ENCODE measurements at regions not wholly inside any gene's neighbourhood (a gene's known extent, or its start where the extent isn't known, plus 50 kb on each side); places are given as distances from the start of the nearest gene placed in this dataset.

DNA sequence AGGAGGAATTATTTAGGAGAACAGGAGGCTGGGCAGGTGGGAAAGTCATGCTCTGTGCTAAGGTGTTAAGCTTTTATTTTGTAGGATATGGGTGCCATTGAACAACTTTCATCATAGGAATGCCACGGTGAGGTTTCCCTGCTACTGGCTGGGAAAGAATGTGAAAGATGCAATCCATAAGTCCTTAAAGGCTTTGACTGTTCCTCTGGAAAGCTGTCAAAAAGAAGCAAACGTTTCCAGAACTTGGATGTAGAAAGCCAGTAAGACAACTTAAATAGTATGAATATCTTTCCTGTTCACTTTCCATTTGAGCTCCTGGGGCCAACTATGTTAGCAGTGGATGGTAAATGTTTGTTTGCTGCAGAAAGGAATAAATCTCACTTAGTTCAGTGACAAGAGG is 574.4 kb downstream of the RNF144B start:
- DNase-seq, result no peak
- H3K9me3 ChIP-seq, result no peaks in the 10 kb centered on the region
- TF ChIP-seq, protein P1, sequence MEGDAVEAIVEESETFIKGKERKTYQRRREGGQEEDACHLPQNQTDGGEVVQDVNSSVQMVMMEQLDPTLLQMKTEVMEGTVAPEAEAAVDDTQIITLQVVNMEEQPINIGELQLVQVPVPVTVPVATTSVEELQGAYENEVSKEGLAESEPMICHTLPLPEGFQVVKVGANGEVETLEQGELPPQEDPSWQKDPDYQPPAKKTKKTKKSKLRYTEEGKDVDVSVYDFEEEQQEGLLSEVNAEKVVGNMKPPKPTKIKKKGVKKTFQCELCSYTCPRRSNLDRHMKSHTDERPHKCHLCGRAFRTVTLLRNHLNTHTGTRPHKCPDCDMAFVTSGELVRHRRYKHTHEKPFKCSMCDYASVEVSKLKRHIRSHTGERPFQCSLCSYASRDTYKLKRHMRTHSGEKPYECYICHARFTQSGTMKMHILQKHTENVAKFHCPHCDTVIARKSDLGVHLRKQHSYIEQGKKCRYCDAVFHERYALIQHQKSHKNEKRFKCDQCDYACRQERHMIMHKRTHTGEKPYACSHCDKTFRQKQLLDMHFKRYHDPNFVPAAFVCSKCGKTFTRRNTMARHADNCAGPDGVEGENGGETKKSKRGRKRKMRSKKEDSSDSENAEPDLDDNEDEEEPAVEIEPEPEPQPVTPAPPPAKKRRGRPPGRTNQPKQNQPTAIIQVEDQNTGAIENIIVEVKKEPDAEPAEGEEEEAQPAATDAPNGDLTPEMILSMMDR (IDR thresholded peaks at IDR 0.05), result no peak
- H3K27ac ChIP-seq, result no peak overlapping the region
- H3K4me3 ChIP-seq, result no peak overlapping the region
- intact Hi-C loops (cut with DNase I), result no loop called here
- no peaks in the 10 kb centered on the region for H3K27me3 ChIP-seq
- H3K9ac ChIP-seq (ENCODE audit: low read depth in 2 of 2, low read length in 2 of 2), result no peak overlapping the region
- no peaks in the 10 kb centered on the region for H3K36me3 ChIP-seq
- H3K4me1 ChIP-seq, result no peaks in the 10 kb centered on the region

DNA sequence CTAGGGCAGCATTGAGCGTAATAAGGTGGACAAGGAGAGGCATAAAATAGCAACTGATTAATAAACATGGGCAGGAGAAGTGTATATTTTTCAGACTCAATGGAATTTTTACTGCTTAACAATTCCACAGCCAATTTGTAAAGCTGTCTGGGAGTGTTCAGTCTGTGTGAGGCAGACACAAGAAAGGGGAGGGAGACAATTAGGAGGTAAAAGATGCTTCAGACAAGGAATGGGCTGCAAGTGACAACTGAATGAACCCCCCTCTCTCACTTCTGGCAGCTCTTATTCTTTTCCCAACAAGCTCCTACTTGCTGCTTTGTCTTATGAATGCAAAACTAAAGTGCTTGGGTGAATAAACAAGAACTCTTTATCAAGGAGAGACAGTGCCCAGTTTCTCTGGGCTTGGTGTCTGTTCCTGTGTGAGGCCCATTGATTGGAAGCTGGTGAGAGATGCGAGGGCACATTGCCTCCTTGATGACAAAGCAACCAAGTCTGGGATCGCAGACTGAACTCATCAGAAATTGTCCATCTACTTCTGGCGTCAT is 575.3 kb downstream of the RNF144B start:
- intact Hi-C loops (cut with DNase I), result no loop called here
- no peak overlapping the region for H3K9ac ChIP-seq (ENCODE audit: low read depth in 2 of 2, low read length in 2 of 2)

DNA sequence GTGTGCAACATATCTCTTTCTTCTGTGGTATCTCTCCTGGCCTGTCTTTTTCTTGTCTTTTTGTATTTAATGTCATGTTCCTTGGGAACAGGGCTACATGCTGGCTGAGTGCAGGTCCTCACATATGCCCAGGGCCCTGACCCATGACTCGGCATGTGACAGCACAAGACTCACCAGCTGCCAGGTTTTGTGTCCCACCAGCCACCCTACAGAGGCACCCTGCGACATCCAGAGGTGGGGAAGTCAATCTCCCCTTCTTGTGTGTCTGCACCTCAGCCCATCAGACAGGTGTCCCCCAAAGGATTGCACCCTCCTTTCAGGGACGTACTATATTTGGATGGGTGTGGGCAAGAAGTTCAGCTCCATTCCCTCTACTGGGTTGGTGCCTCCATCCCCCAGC is 576.3 kb downstream of the RNF144B start:
- TF ChIP-seq, protein P1 (IDR thresholded peaks at IDR 0.05), result no peak
- Histone ChIP-seq H3K27ac (no peak overlapping the region), H3K9ac (ENCODE audit: low read depth in 2 of 2, low read length in 2 of 2) (no peak overlapping the region), H3K27me3 (no peaks in the 10 kb centered on the region), H3K36me3 (no peaks in the 10 kb centered on the region), H3K4me3 (no peak overlapping the region), H3K9me3 (no peaks in the 10 kb centered on the region), H3K4me1 (no peaks in the 10 kb centered on the region)
- DNase-seq, result no peak
- intact Hi-C loops (cut with DNase I), result no loop called here

More for the DNA sequence above, 575.3 kb downstream of the RNF144B start:
- Histone ChIP-seq H3K27ac (no peak overlapping the region), H3K36me3 (no peaks in the 10 kb centered on the region), H3K4me3 (no peak overlapping the region), H3K4me1 (no peaks in the 10 kb centered on the region), H3K27me3 (no peaks in the 10 kb centered on the region), H3K9me3 (no peaks in the 10 kb centered on the region)
- TF ChIP-seq, protein P1 (IDR thresholded peaks at IDR 0.05), result no peak
- no peak for DNase-seq

DNA sequence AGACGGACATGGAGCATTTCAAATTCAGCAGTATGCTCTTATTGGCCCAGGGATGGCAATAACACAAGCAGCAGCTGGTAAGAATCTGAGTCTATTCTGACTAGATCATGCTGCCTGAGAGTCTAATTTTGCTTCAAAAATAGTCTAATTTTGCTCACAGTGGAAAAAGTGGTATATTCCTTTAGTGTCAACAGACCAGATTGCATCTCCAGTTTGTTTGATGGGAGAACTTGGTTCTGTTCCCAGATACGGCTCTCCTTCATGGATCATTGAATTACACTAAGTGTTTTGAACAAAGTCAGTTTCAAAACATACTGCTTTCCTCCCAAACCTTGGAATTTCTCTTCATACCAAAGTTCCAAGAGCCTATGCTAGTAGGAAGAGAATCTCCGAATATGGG is 586.1 kb downstream of the RNF144B start:
- intact Hi-C loops (cut with DNase I), result no loop called here
- no peak overlapping the region for H3K4me3 ChIP-seq
- no peaks in the 10 kb centered on the region for H3K27me3 ChIP-seq
- DNase-seq, result no peak
- no peaks in the 10 kb centered on the region for H3K9me3 ChIP-seq
- H3K9ac ChIP-seq (ENCODE audit: low read depth in 2 of 2, low read length in 2 of 2), result no peak overlapping the region
- H3K4me1 ChIP-seq, result no peaks in the 10 kb centered on the region
- H3K27ac ChIP-seq, result no peak overlapping the region
- H3K36me3 ChIP-seq, result no peaks in the 10 kb centered on the region
- TF ChIP-seq, protein P1 (IDR thresholded peaks at IDR 0.05), result no peak

DNA sequence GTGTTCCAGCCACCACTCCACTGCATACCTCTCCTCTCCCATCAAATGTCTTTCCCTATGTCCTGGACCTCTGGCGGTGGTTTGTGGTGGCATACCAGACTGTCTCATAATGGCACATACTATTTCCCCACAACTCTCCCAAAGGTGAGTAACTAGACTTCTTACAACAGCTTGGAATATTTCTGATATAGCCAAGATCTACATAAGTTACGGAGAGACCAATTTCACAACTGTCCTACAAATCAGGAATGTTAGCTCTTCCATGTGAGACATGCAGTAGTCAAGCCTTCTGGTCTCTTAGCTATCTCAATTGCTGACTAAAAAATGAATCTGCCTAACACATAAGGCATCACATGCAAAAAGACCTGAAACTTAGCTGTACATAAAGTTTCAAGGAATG is 588.9 kb downstream of the RNF144B start:
- intact Hi-C loops (cut with DNase I), result no loop called here
- Histone ChIP-seq H3K27me3 (no peaks in the 10 kb centered on the region), H3K4me1 (no peaks in the 10 kb centered on the region), H3K36me3 (no peaks in the 10 kb centered on the region), H3K4me3 (no peak overlapping the region), H3K27ac (no peak overlapping the region), H3K9ac (ENCODE audit: low read depth in 2 of 2, low read length in 2 of 2) (no peak overlapping the region), H3K9me3 (no peaks in the 10 kb centered on the region)
- TF ChIP-seq, protein P1 (IDR thresholded peaks at IDR 0.05), result no peak
- no peak for DNase-seq
